ENCODE measurements at regions not wholly inside any gene's neighbourhood (a gene's known extent, or its start where the extent isn't known, plus 50 kb on each side); places are given as distances from the start of the nearest gene placed in this dataset.

- no peaks in the 10 kb centered on the region for H3K27me3 ChIP-seq (ENCODE audit: insufficient read depth, poor library complexity, severe bottlenecking)
- TF ChIP-seq SPI1 (IDR thresholded peaks at IDR 0.05; ENCODE audit: borderline replicate concordance, low read depth) (no peak), POLR2AphosphoS5 (IDR thresholded peaks at IDR 0.05; ENCODE audit: low read depth) (no peak), GABPA (IDR thresholded peaks at IDR 0.05; ENCODE audit: low read depth) (no peak)
- TF ChIP-seq, protein P1, sequence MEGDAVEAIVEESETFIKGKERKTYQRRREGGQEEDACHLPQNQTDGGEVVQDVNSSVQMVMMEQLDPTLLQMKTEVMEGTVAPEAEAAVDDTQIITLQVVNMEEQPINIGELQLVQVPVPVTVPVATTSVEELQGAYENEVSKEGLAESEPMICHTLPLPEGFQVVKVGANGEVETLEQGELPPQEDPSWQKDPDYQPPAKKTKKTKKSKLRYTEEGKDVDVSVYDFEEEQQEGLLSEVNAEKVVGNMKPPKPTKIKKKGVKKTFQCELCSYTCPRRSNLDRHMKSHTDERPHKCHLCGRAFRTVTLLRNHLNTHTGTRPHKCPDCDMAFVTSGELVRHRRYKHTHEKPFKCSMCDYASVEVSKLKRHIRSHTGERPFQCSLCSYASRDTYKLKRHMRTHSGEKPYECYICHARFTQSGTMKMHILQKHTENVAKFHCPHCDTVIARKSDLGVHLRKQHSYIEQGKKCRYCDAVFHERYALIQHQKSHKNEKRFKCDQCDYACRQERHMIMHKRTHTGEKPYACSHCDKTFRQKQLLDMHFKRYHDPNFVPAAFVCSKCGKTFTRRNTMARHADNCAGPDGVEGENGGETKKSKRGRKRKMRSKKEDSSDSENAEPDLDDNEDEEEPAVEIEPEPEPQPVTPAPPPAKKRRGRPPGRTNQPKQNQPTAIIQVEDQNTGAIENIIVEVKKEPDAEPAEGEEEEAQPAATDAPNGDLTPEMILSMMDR (IDR thresholded peaks at IDR 0.05; ENCODE audit: insufficient read depth, low read length) = no peak
- TF ChIP-seq, protein P2, sequence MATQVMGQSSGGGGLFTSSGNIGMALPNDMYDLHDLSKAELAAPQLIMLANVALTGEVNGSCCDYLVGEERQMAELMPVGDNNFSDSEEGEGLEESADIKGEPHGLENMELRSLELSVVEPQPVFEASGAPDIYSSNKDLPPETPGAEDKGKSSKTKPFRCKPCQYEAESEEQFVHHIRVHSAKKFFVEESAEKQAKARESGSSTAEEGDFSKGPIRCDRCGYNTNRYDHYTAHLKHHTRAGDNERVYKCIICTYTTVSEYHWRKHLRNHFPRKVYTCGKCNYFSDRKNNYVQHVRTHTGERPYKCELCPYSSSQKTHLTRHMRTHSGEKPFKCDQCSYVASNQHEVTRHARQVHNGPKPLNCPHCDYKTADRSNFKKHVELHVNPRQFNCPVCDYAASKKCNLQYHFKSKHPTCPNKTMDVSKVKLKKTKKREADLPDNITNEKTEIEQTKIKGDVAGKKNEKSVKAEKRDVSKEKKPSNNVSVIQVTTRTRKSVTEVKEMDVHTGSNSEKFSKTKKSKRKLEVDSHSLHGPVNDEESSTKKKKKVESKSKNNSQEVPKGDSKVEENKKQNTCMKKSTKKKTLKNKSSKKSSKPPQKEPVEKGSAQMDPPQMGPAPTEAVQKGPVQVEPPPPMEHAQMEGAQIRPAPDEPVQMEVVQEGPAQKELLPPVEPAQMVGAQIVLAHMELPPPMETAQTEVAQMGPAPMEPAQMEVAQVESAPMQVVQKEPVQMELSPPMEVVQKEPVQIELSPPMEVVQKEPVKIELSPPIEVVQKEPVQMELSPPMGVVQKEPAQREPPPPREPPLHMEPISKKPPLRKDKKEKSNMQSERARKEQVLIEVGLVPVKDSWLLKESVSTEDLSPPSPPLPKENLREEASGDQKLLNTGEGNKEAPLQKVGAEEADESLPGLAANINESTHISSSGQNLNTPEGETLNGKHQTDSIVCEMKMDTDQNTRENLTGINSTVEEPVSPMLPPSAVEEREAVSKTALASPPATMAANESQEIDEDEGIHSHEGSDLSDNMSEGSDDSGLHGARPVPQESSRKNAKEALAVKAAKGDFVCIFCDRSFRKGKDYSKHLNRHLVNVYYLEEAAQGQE (IDR thresholded peaks at IDR 0.05; ENCODE audit: insufficient replicate concordance, low read depth) = no peak
- DNase-seq (ENCODE audit: low read depth in 1 of 2, low spot score in 1 of 2) = no peak
- H3K27ac ChIP-seq (replicated peaks) = no peak overlapping the region
- no peak overlapping the region for H3K4me3 ChIP-seq (replicated peaks; ENCODE audit: insufficient read depth, low read length)
Measured at GRCh38 chr18:51862051-51862715, 477.8 kb upstream of the DCC start.

DNA sequence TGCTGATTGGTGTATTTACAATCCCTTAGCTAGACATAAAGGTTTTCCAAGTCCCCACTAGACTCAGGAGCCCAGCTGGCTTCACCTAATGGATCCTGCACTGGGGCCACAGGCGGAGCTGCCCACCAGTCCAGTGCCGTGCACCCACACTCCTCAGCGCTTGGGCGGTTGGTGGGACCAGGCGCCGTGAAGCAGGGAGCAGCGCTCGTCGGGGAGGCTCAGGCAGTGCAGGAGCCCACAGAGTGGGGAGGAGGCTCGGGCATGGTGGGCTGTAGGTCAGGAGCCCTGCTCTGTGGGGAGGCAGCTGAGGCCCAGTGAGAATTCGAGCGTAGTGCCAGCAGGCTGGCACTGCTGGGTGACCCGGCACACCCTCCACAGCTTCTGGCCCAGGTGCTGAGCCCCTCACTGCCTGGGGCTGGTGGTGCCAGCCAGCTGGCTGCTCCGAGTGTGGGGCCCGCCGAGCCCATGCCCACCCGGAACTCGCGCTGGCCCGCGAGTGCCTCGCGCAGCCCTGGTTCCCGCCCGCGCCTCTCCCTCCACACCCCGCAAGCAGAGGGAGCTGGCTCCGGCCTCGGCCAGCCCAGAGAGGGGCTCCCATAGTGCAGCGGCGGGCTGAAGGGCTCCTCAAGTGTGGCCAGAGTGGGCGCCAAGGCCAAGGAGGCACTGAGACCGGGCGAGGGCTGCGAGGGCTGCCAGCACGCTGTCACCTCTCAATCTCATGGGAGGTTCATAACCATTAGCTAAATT is 475.6 kb upstream of the DCC start:
- Histone ChIP-seq H3K27me3 (ENCODE audit: insufficient read depth, poor library complexity, severe bottlenecking) (no peaks in the 10 kb centered on the region), H3K27ac (replicated peaks) (no peak overlapping the region), H3K4me3 (replicated peaks; ENCODE audit: insufficient read depth, low read length) (no peak overlapping the region)
- TF ChIP-seq SPI1 (IDR thresholded peaks at IDR 0.05; ENCODE audit: borderline replicate concordance, low read depth) (no peak), POLR2AphosphoS5 (IDR thresholded peaks at IDR 0.05; ENCODE audit: low read depth) (no peak), GABPA (IDR thresholded peaks at IDR 0.05; ENCODE audit: low read depth) (no peak)
- TF ChIP-seq, protein P1 (IDR thresholded peaks at IDR 0.05; ENCODE audit: insufficient read depth, low read length) = no peak
- DNase-seq (ENCODE audit: low read depth in 1 of 2, low spot score in 1 of 2) = no peak

DNA sequence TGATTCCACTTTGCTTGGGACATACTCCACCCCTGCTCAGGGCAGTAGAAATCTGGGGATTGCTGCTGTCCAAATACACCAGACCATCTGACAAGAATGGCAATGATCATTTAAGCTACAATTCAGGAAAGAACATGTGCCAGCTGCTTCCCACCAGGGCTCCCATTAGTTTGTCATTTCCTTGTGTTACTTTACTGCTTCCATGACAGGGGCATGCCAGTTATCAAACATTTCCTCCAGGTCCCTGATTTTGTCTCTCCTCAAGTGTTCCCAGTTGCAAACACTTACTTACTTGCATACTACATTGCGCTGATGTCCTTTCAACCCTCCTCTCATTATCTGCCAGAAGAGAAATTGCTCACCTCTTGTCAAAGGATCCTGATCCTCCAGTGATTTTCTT is 474.5 kb upstream of the DCC start:
- DNase-seq (ENCODE audit: low read depth in 1 of 2, low spot score in 1 of 2) = no peak
- Histone ChIP-seq H3K4me3 (replicated peaks; ENCODE audit: insufficient read depth, low read length) (no peak overlapping the region), H3K27me3 (ENCODE audit: insufficient read depth, poor library complexity, severe bottlenecking) (no peaks in the 10 kb centered on the region), H3K27ac (replicated peaks) (no peak overlapping the region)
- TF ChIP-seq, protein P1 (IDR thresholded peaks at IDR 0.05; ENCODE audit: insufficient read depth, low read length) = no peak
- TF ChIP-seq SPI1 (IDR thresholded peaks at IDR 0.05; ENCODE audit: borderline replicate concordance, low read depth) (no peak), GABPA (IDR thresholded peaks at IDR 0.05; ENCODE audit: low read depth) (no peak), POLR2AphosphoS5 (IDR thresholded peaks at IDR 0.05; ENCODE audit: low read depth) (no peak)
- TF ChIP-seq, protein P2 (IDR thresholded peaks at IDR 0.05; ENCODE audit: insufficient replicate concordance, low read depth) = no peak

Data from HL-60 (cell line).